Liver (tissue), 8 donors: ENCODE measurements at regions not wholly inside any gene's neighbourhood (a gene's known extent, or its start where the extent isn't known, plus 50 kb on each side); places are given as distances from the start of the nearest gene placed in this dataset.

Source experiments
- DNase-seq: peaks from one replicate; pipeline ENCODE4 v3.0.0-alpha.2; 2017; ENCODE audit warnings: low spot score
- H3K27ac ChIP-seq, 2 donors: one replicate each; pipeline ENCODE4 v1.7.0; 2013; ENCODE audit warnings: inconsistent platforms in 2 of 2, low read length in 2 of 2, control low read depth in 1 of 2, low read depth in 1 of 2, mild to moderate bottlenecking in 1 of 2
- H3K27me3 ChIP-seq, 4 donors: one replicate each; pipeline versions ENCODE4 v1.6.1 to v1.7.0; 2013; ENCODE audit warnings: low read length in 3 of 4, inconsistent platforms in 1 of 4, mild to moderate bottlenecking in 1 of 4, moderate library complexity in 1 of 4; ENCODE audit not compliant: control insufficient read depth in 4 of 4, insufficient read depth in 4 of 4
- H3K36me3 ChIP-seq, 4 donors: one replicate each; pipeline versions ENCODE4 v1.6.1 to v1.7.0; 2013; ENCODE audit warnings: low read length in 3 of 4, mild to moderate bottlenecking in 3 of 4, low read depth in 1 of 4, moderate library complexity in 1 of 4; ENCODE audit not compliant: control insufficient read depth in 4 of 4, insufficient read depth in 3 of 4
- H3K4me1 ChIP-seq, 4 donors: one replicate each; pipeline versions ENCODE4 v1.6.1 to v1.7.0; 2013; ENCODE audit warnings: low read length in 3 of 4, mild to moderate bottlenecking in 3 of 4, moderate library complexity in 1 of 4; ENCODE audit not compliant: control insufficient read depth in 4 of 4, insufficient read depth in 4 of 4
- H3K4me3 ChIP-seq, 3 donors: one replicate each; pipeline versions ENCODE4 v1.6.1 to v1.7.0; 2013; ENCODE audit warnings: low read length in 3 of 3, control low read depth in 1 of 3, low read depth in 1 of 3, mild to moderate bottlenecking in 1 of 3
- H3K9ac ChIP-seq, 2 donors: one replicate each; pipeline ENCODE4 v1.7.0; 2013; ENCODE audit warnings: low read length in 2 of 2, mild to moderate bottlenecking in 2 of 2, moderate library complexity in 2 of 2, control low read depth in 1 of 2, low read depth in 1 of 2
- H3K9me3 ChIP-seq, 4 donors: one replicate each; pipeline versions ENCODE4 v1.6.1 to v1.7.0; 2013; ENCODE audit warnings: low read length in 3 of 4; ENCODE audit not compliant: control insufficient read depth in 4 of 4
- EGR1 ChIP-seq, 2 donors: IDR thresholded peaks; 2 replicates each; pipeline ENCODE4 v1.6.1; 2016 to 2018; ENCODE audit warnings: antibody characterized with exemption in 2 of 2, low read depth in 2 of 2
- FOXA1 ChIP-seq: IDR thresholded peaks from 2 replicates; pipeline ENCODE4 v1.6.1; 2016; ENCODE audit warnings: antibody characterized with exemption
- FOXA2 ChIP-seq: IDR thresholded peaks from 2 replicates; pipeline ENCODE4 v1.6.1; 2016; ENCODE audit warnings: antibody characterized with exemption
- JUND ChIP-seq, 2 donors: IDR thresholded peaks; 2 replicates each; pipeline ENCODE4 v1.6.1; 2016; ENCODE audit warnings: antibody characterized with exemption in 2 of 2
- NR2F2 ChIP-seq: IDR thresholded peaks from 2 replicates; pipeline ENCODE4 v1.6.1; 2016; ENCODE audit warnings: antibody characterized with exemption
- RAD21 ChIP-seq, 2 donors: IDR thresholded peaks; 2 replicates each; pipeline ENCODE4 v1.6.1; 2016; ENCODE audit warnings: antibody characterized with exemption in 2 of 2, mild to moderate bottlenecking in 2 of 2
- RXRA ChIP-seq, 2 donors: IDR thresholded peaks; 2 replicates each; pipeline ENCODE4 v1.6.1; 2017 to 2018; ENCODE audit warnings: antibody characterized with exemption in 2 of 2, mild to moderate bottlenecking in 1 of 2
- SP1 ChIP-seq: IDR thresholded peaks from 2 replicates; pipeline ENCODE4 v1.6.1; 2018; ENCODE audit warnings: antibody characterized with exemption, mild to moderate bottlenecking
- TAF1 ChIP-seq: conservative IDR thresholded peaks from 2 replicates; pipeline ENCODE4 v1.6.1; 2016; ENCODE audit warnings: antibody characterized with exemption, mild to moderate bottlenecking
- YY1 ChIP-seq: IDR thresholded peaks from 2 replicates; pipeline ENCODE4 v1.6.1; 2016; ENCODE audit warnings: antibody characterized with exemption, mild to moderate bottlenecking
- WGBS: extraction: QIAGEN DNeasy Blood & Tissue Kit; methylation state at CpG from one replicate; pipeline ENCODE4 v1.1.7; 2013; 5-methylcytosine and 5-hydroxymethylcytosine counted together
- TF ChIP-seq, protein P1 (sequence below): IDR thresholded peaks from 2 replicates; pipeline ENCODE4 v1.6.1; 2016; ENCODE audit warnings: antibody characterized with exemption
- TF ChIP-seq, protein P2 (sequence below): IDR thresholded peaks from 2 replicates; pipeline ENCODE4 v1.6.1; 2016; ENCODE audit warnings: antibody characterized with exemption
- TF ChIP-seq, protein P3 (sequence below): fragments of 150-350 bp; IDR thresholded peaks from 2 replicates; pipeline ENCODE4 v1.5.1; 2017; ENCODE audit warnings: improper control_type of control experiment, low read depth, low read length; ENCODE audit not compliant: missing input control
- TF ChIP-seq, protein P4 (sequence below): IDR thresholded peaks from 2 replicates; pipeline ENCODE4 v1.6.1; 2016; ENCODE audit warnings: antibody characterized with exemption
- donor health status: healthy.
- donor health status: healthy.
- donor health status: healthy.
- donor health status: healthy.
- donor health status: healthy.

DNA sequence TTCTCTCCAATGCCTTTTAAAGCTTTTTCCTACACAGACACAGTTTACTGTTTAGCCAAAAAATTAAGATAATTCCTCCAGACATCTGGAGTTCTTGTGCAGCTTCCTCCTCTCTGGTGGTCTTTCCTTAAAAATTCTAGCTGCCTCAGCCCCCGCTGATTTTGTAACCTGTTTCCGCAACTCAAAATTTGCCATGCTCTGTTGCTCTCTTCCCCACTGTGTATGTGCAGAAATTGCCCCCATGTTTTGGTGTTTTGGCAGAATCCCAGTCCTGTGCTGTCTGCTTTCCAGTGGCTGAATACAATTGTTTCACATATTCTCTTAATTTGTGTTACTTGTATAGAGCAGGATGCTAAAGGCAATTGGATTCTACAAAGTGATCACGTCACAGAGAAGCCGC, 151.7 kb upstream of the PRSS1 start:
- DNase-seq = no peak
- 86% methylated on average over 4 of the region's 4 CpGs for WGBS
- Histone ChIP-seq H3K27ac (no peak overlapping the region), H3K27me3 (peaks cover 0 to 8% (median 0%) of the 10 kb centered on the region in 4 donors), H3K4me1 (no peaks in the 10 kb centered on the region), H3K9me3 (no peaks in the 10 kb centered on the region), H3K9ac (no peak overlapping the region), H3K4me3 (no peak overlapping the region), H3K36me3 (no peaks in the 10 kb centered on the region)
- TF ChIP-seq FOXA2 (no peak), EGR1 (IDR thresholded peaks at IDR 0.05; ENCODE audit: low read depth in 2 of 2) (no peak), FOXA1 (no peak), RAD21 (IDR thresholded peaks at IDR 0.05) (no peak), YY1 (no peak), RXRA (IDR thresholded peaks at IDR 0.05) (no peak), JUND (IDR thresholded peaks at IDR 0.05) (no peak), TAF1 (no peak)
- TF ChIP-seq, protein P1, sequence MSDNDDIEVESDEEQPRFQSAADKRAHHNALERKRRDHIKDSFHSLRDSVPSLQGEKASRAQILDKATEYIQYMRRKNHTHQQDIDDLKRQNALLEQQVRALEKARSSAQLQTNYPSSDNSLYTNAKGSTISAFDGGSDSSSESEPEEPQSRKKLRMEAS = no peak
- TF ChIP-seq, protein P2, sequence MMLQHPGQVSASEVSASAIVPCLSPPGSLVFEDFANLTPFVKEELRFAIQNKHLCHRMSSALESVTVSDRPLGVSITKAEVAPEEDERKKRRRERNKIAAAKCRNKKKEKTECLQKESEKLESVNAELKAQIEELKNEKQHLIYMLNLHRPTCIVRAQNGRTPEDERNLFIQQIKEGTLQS = no peak
- TF ChIP-seq, protein P3, sequence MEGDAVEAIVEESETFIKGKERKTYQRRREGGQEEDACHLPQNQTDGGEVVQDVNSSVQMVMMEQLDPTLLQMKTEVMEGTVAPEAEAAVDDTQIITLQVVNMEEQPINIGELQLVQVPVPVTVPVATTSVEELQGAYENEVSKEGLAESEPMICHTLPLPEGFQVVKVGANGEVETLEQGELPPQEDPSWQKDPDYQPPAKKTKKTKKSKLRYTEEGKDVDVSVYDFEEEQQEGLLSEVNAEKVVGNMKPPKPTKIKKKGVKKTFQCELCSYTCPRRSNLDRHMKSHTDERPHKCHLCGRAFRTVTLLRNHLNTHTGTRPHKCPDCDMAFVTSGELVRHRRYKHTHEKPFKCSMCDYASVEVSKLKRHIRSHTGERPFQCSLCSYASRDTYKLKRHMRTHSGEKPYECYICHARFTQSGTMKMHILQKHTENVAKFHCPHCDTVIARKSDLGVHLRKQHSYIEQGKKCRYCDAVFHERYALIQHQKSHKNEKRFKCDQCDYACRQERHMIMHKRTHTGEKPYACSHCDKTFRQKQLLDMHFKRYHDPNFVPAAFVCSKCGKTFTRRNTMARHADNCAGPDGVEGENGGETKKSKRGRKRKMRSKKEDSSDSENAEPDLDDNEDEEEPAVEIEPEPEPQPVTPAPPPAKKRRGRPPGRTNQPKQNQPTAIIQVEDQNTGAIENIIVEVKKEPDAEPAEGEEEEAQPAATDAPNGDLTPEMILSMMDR = no peak
- TF ChIP-seq, protein P4, sequence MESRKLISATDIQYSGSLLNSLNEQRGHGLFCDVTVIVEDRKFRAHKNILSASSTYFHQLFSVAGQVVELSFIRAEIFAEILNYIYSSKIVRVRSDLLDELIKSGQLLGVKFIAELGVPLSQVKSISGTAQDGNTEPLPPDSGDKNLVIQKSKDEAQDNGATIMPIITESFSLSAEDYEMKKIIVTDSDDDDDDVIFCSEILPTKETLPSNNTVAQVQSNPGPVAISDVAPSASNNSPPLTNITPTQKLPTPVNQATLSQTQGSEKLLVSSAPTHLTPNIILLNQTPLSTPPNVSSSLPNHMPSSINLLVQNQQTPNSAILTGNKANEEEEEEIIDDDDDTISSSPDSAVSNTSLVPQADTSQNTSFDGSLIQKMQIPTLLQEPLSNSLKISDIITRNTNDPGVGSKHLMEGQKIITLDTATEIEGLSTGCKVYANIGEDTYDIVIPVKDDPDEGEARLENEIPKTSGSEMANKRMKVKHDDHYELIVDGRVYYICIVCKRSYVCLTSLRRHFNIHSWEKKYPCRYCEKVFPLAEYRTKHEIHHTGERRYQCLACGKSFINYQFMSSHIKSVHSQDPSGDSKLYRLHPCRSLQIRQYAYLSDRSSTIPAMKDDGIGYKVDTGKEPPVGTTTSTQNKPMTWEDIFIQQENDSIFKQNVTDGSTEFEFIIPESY = no peak

DNA sequence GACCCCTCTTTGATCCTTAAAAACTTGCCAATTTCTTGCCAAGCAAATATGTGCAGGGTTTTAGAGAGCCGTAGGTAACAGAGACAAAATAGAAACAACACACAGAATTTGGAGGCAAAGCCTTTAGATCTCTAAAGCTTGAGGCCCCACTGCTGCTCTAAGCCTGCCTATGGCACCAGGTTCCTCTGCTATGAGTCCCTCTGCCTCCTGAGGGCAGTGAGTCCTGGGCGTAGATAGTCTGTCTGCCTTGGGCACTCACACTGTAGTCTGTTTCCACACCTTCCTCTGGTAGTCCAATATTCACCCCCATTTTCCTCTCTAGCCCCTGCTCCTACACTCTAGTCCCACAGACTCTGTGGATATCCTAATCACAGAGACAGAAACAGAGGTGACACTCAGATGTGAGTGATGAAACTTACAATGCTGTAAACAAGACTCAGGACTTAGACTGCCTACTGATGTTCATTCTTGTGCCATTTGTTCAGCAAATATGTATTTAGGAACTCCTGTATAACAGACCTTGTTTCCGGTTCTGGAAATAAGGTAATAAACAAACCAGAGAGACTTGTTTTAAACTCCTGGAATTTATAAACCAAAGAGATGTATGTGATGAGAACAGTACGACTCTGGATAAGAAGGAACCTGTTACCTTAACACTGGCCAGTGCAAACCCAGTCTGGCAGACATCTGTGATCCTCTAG, 153.3 kb upstream of the PRSS1 start:
- TF ChIP-seq, protein P1 = no peak
- TF ChIP-seq, protein P4 = no peak
- TF ChIP-seq NR2F2 = no peak
- TF ChIP-seq SP1 = no peak
- TF ChIP-seq FOXA1 = no peak
- TF ChIP-seq, protein P3 = no peak
- WGBS = 67% methylated on average over 4 of the region's 4 CpGs
- Histone ChIP-seq H3K36me3 (no peaks in the 10 kb centered on the region), H3K9me3 (no peaks in the 10 kb centered on the region), H3K27ac (no peak overlapping the region), H3K27me3 (peaks cover 0 to 8% (median 0%) of the 10 kb centered on the region in 4 donors), H3K4me3 (no peak overlapping the region), H3K4me1 (no peaks in the 10 kb centered on the region), H3K9ac (no peak overlapping the region)
- no peak for DNase-seq
